Parathyroid adenoma (tissue), 2 donors: ENCODE measurements at regions not wholly inside any gene's neighbourhood (a gene's known extent, or its start where the extent isn't known, plus 50 kb on each side); places are given as distances from the start of the nearest gene placed in this dataset.
A peak's percentile ranks its signal among the peaks of the same experiment; 100 is the strongest.

Source experiments
- H2AFZ ChIP-seq: fragments of 300-600 bp; sonication (generic); one replicate; pipeline ENCODE4 v1.7.0; 2017; ENCODE audit warnings: antibody characterized with exemption, mild to moderate bottlenecking
- H3K27ac ChIP-seq: fragments of 300-600 bp; sonication (generic); one replicate; pipeline ENCODE4 v1.7.0; 2017
- H3K27me3 ChIP-seq: fragments of 300-600 bp; sonication (generic); one replicate; pipeline ENCODE4 v1.7.0; 2017; ENCODE audit warnings: low read length; ENCODE audit not compliant: control insufficient read depth, insufficient read depth
- H3K36me3 ChIP-seq: fragments of 300-600 bp; sonication (generic); one replicate; pipeline ENCODE4 v1.7.0; 2017; ENCODE audit warnings: low read length; ENCODE audit not compliant: control insufficient read depth, insufficient read depth
- H3K4me1 ChIP-seq: fragments of 300-600 bp; sonication (generic); one replicate; pipeline ENCODE4 v1.7.0; 2017; ENCODE audit warnings: control low read depth
- H3K4me2 ChIP-seq: fragments of 300-600 bp; sonication (generic); one replicate; pipeline ENCODE4 v1.7.0; 2017; ENCODE audit warnings: low read length
- H3K4me3 ChIP-seq: fragments of 300-600 bp; sonication (generic); one replicate; pipeline ENCODE4 v1.7.0; 2017; ENCODE audit warnings: low read depth, low read length
- H3K79me2 ChIP-seq: fragments of 300-600 bp; sonication (generic); one replicate; pipeline ENCODE4 v1.7.0; 2017; ENCODE audit warnings: control low read depth
- H3K9ac ChIP-seq: fragments of 300-600 bp; sonication (generic); one replicate; pipeline ENCODE4 v1.7.0; 2017; ENCODE audit warnings: mild to moderate bottlenecking
- H3K9me3 ChIP-seq: fragments of 300-600 bp; sonication (generic); one replicate; pipeline ENCODE4 v1.7.0; 2017; ENCODE audit warnings: low read length; ENCODE audit not compliant: control insufficient read depth
- TF ChIP-seq, protein P1 (sequence below): fragments of 300-600 bp; sonication (generic); IDR thresholded peaks from one replicate; pipeline ENCODE4 v1.7.0; 2017; ENCODE audit warnings: antibody characterized with exemption, mild to moderate bottlenecking
- donor health status: primary hyperparathyroidism.

DNA sequence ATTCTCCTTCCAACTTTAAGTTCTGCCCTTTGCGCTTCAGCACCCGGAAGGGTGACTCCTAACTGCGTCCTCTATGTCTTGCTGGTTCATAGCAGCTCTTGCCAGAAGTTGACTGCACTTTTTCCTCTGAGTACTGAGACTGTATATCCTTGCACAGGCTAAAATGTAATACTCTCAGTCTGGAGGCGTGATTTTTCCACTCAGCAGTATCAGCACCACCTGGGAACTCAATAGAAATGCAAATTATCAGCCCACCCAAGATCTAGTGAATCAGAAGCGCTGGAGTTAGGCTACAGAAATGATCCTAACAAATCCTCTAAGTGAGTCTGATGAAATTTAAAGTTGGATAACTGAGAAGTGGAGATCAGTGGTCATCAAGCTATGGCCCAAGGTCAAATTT is 1611.9 kb upstream of the SLC10A2 start:
- Histone ChIP-seq H3K9me3 (no peaks in the 10 kb centered on the region), H3K4me3 (no peak overlapping the region), H3K27ac (no peak overlapping the region), H3K4me1 (no peaks in the 10 kb centered on the region), H3K36me3 (no peaks in the 10 kb centered on the region), H3K27me3 (no peaks in the 10 kb centered on the region), H3K4me2 (no peak overlapping the region), H3K79me2 (no peaks in the 10 kb centered on the region), H2AFZ (no peak overlapping the region), H3K9ac (no peak overlapping the region)
- TF ChIP-seq, protein P1, sequence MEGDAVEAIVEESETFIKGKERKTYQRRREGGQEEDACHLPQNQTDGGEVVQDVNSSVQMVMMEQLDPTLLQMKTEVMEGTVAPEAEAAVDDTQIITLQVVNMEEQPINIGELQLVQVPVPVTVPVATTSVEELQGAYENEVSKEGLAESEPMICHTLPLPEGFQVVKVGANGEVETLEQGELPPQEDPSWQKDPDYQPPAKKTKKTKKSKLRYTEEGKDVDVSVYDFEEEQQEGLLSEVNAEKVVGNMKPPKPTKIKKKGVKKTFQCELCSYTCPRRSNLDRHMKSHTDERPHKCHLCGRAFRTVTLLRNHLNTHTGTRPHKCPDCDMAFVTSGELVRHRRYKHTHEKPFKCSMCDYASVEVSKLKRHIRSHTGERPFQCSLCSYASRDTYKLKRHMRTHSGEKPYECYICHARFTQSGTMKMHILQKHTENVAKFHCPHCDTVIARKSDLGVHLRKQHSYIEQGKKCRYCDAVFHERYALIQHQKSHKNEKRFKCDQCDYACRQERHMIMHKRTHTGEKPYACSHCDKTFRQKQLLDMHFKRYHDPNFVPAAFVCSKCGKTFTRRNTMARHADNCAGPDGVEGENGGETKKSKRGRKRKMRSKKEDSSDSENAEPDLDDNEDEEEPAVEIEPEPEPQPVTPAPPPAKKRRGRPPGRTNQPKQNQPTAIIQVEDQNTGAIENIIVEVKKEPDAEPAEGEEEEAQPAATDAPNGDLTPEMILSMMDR = no peak

DNA sequence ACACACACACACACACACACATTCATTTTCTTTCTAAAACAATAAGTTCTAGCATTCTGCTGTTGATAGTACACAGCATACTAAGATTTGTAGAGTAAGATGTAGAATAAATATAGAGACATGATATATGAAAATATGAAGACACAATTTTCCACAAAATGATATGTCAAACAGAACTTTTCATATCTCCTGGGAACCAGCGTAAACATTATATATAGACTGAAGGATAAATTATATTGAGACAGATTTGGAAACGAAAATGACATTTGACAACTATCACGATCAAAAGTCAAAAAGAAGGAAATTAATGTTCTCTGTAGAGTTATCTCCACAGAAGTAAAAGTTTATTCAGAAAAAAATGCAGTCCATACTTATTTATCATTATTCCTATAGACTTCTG is 1605.7 kb upstream of the SLC10A2 start:
- Histone ChIP-seq H3K79me2 (no peaks in the 10 kb centered on the region), H3K27ac (no peak overlapping the region), H3K4me2 (no peak overlapping the region), H3K36me3 (no peaks in the 10 kb centered on the region), H2AFZ (no peak overlapping the region), H3K27me3 (no peaks in the 10 kb centered on the region), H3K4me1 (no peaks in the 10 kb centered on the region), H3K9me3 (no peaks in the 10 kb centered on the region), H3K4me3 (no peak overlapping the region), H3K9ac (no peak overlapping the region)
- TF ChIP-seq, protein P1 = no peak

DNA sequence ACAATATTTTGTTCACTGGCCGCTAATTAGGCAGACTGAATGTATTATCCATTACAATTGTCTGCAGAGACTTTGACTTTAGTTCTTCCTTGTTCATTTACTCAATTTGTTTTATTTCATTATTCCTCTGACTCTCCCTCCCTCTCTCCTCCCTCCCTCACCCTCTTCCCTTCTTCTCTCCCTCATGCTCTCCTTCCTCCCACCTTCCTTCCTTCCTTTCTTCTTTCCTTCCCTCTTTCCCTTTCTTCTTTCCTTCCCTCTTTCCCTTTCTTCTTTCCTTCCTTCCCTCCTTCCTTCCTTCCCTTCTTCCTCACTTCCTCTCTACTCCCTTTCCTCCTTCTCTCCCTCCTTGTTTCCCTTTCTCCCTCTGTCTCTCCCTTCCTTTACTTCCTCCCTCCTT is 1591.0 kb upstream of the SLC10A2 start:
- no peaks in the 10 kb centered on the region for H3K4me1 ChIP-seq
- TF ChIP-seq, protein P1 = no peak
- H3K27me3 ChIP-seq = no peaks in the 10 kb centered on the region
- H3K9ac ChIP-seq = no peak overlapping the region
- H3K4me2 ChIP-seq = no peak overlapping the region
- no peak overlapping the region for H2AFZ ChIP-seq
- no peak overlapping the region for H3K4me3 ChIP-seq
- H3K27ac ChIP-seq = no peak overlapping the region
- no peaks in the 10 kb centered on the region for H3K36me3 ChIP-seq
- H3K79me2 ChIP-seq = no peaks in the 10 kb centered on the region
- H3K9me3 ChIP-seq = no peaks in the 10 kb centered on the region

DNA sequence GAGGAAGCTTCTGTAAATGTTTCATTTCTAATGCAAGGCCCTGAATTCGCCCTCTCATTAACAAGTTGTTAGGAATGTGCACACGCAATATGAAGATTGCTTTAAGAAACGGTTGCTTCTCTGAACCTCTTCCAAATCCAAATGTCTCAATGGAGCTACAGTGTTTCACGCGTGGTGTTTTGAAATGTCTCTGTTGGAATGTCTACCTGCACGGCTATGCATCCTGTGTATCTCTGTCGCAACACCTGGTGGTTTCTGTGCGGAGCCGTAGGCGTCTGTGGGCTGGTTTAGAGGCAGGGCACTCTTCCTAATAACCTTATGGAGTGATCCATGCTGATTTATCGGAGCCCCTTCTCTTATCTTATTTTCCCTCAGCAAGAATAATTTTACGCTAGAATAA is 1584.2 kb upstream of the SLC10A2 start:
- TF ChIP-seq, protein P1 = no peak
- no peaks in the 10 kb centered on the region for H3K9me3 ChIP-seq
- H2AFZ ChIP-seq = no peak overlapping the region
- H3K27me3 ChIP-seq = no peaks in the 10 kb centered on the region
- H3K27ac ChIP-seq = no peak overlapping the region
- no peak overlapping the region for H3K4me3 ChIP-seq
- no peak overlapping the region for H3K4me2 ChIP-seq
- H3K79me2 ChIP-seq = no peaks in the 10 kb centered on the region
- H3K9ac ChIP-seq = no peak overlapping the region
- H3K4me1 ChIP-seq = no peaks in the 10 kb centered on the region
- no peaks in the 10 kb centered on the region for H3K36me3 ChIP-seq

DNA sequence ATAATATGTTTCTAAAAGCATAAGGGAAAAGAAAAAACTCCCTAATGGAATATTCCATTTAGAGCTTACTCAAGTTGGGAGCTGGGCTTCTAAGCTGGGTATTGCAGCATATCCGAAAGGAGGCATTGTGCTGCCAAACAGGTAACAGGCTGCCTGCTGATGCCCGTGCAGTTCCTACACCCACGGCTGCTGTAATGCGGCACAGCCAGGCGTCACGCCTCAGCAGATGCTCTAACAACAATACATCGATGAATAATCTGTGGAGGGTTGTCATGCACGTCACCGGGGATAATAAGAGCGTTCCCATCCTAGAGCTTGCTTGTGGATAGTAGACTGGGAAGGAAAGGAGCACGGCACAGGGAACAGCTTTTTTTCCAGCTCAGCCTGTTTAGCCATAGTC is 1582.1 kb upstream of the SLC10A2 start:
- H3K79me2 ChIP-seq = no peaks in the 10 kb centered on the region
- H3K9ac ChIP-seq = no peak overlapping the region
- H3K36me3 ChIP-seq = no peaks in the 10 kb centered on the region
- TF ChIP-seq, protein P1 = no peak
- no peak overlapping the region for H3K27ac ChIP-seq
- no peaks in the 10 kb centered on the region for H3K27me3 ChIP-seq
- no peak overlapping the region for H3K4me3 ChIP-seq
- peak overlapping the region; percentile 53 for H2AFZ ChIP-seq
- no peaks in the 10 kb centered on the region for H3K4me1 ChIP-seq
- H3K4me2 ChIP-seq = no peak overlapping the region
- H3K9me3 ChIP-seq = no peaks in the 10 kb centered on the region
